HepG2 (cell line): ENCODE measurements at regions not wholly inside any gene's neighbourhood (a gene's known extent, or its start where the extent isn't known, plus 50 kb on each side); places are given as distances from the start of the nearest gene placed in this dataset.

Experiments used
- ATAC-seq: fragments of 200-7000 bp; cut with Tn5 transposase; 3 replicates; pipeline ENCODE4 v1.9.1; 2020; ENCODE audit warnings: mild to moderate bottlenecking, moderate library complexity
- BruUV-seq: library from RNA; stranded (reverse); fragments of 400-500 nt; replicated peaks from 2 replicates; lab custom pipeline; 2021; lab: Mats Ljungman, UMichigan
- CTCF ChIA-PET: fragments of 300-600 bp; formaldehyde crosslinking; extraction: SDS; loops from one replicate; lab custom pipeline; 2021; ENCODE audit warnings: low total read pairs, inconsistent platforms, low intra/inter-chr PET ratio; lab: Yijun Ruan, JAX
- POLR2A ChIA-PET: fragments of 350-600 bp; sonication (Branson Sonifier 250); formaldehyde crosslinking; loops from one replicate; lab custom pipeline; 2020; ENCODE audit warnings: antibody characterized with exemption, inconsistent platforms; lab: Yijun Ruan, JAX
- DNase-seq: peaks from one replicate; pipeline ENCODE4 v3.0.0-alpha.2; 2015; ENCODE audit warnings: low spot score
- FAIRE-seq: peaks from 3 replicates; lab custom pipeline; 2011; peaks lifted over from hg19 to GRCh38; lab: Jason Lieb, UNC
- H2AFZ ChIP-seq: one replicate; pipeline ENCODE4 v1.6.1; 2011; ENCODE audit warnings: low read length, inconsistent platforms
- H3K27ac ChIP-seq: fragments of 300-600 bp; 3 replicates; pipeline ENCODE4 v1.8.0; 2011; ENCODE audit warnings: mixed run types, mild to moderate bottlenecking, mixed read lengths, low read length, inconsistent platforms; ENCODE audit not compliant: insufficient read depth; ENCODE audit errors: extremely low read length
- H3K27me3 ChIP-seq, 2 experiments: fragments of 200-600 bp in 1 of 2; 2 replicates in 1 of 2; 3 replicates in 1 of 2; pipeline versions ENCODE4 v1.6.0 to v1.8.0; 2011; ENCODE audit warnings: low read length in 2 of 2, mild to moderate bottlenecking in 2 of 2, moderate library complexity in 2 of 2, inconsistent platforms in 1 of 2; ENCODE audit not compliant: insufficient read depth in 2 of 2, control insufficient read depth in 1 of 2
- H3K36me3 ChIP-seq, 2 experiments: fragments of 200-600 bp in 1 of 2; replicated peaks in 1 of 2; 2 replicates in 1 of 2; 3 replicates in 1 of 2; pipeline versions ENCODE4 v1.5.1 to v1.8.0; 2011; ENCODE audit warnings: low read length in 2 of 2, inconsistent platforms in 1 of 2; ENCODE audit not compliant: insufficient read depth in 2 of 2, control insufficient read depth in 1 of 2
- H3K4me1 ChIP-seq: 2 replicates; pipeline ENCODE4 v1.5.1; 2012; ENCODE audit warnings: low read length, inconsistent platforms; ENCODE audit not compliant: insufficient read depth
- H3K4me2 ChIP-seq: 2 replicates; pipeline ENCODE4 v1.6.0; 2011; ENCODE audit warnings: low read depth, low read length, inconsistent platforms
- H3K4me3 ChIP-seq, 3 experiments: fragments of 200-600 bp in 1 of 3; sonication (generic), shearing (Covaris generic) in 1 of 3; replicated peaks in 1 of 3; 2 replicates each; pipeline ENCODE4 v1.5.1; 2011 to 2016; ENCODE audit warnings: low read length in 3 of 3, inconsistent platforms in 2 of 3, low read depth in 2 of 3, mild to moderate bottlenecking in 2 of 3, control low read depth in 1 of 3, mixed read lengths in 1 of 3; ENCODE audit not compliant: insufficient read depth in 1 of 3
- H3K79me2 ChIP-seq: one replicate; pipeline ENCODE4 v1.6.1; 2011; ENCODE audit warnings: low read length, inconsistent platforms; ENCODE audit not compliant: insufficient read depth
- H3K9ac ChIP-seq: 2 replicates; pipeline ENCODE4 v1.6.0; 2011; ENCODE audit warnings: mild to moderate bottlenecking, low read depth, low read length, inconsistent platforms; ENCODE audit not compliant: insufficient read depth
- H3K9me3 ChIP-seq: 2 replicates; pipeline ENCODE4 v1.5.1; 2012; ENCODE audit warnings: mild to moderate bottlenecking, low read length
- H4K20me1 ChIP-seq: 2 replicates; pipeline ENCODE4 v1.6.0; 2011; ENCODE audit warnings: inconsistent platforms, mild to moderate bottlenecking, low read length, moderate library complexity; ENCODE audit not compliant: insufficient read depth
- KDM2A ChIP-seq: sonication (generic); formaldehyde crosslinking; IDR thresholded peaks from 2 replicates; pipeline ENCODE4 v1.4.0; 2020; ENCODE audit warnings: low read depth, missing genetic modification reagents, borderline replicate concordance
- MAZ ChIP-seq, 2 experiments: sonication (generic) in 1 of 2; formaldehyde crosslinking in 1 of 2; IDR thresholded peaks; 2 replicates each; pipeline versions ENCODE4 v1.5.0 to v1.6.1; 2012 to 2020; ENCODE audit warnings: low read depth in 2 of 2, mild to moderate bottlenecking in 2 of 2, borderline replicate concordance in 1 of 2, improper control_type of control experiment in 1 of 2, low read length in 1 of 2, missing genetic modification reagents in 1 of 2, moderate library complexity in 1 of 2
- MLLT10 ChIP-seq: sonication (generic); formaldehyde crosslinking; IDR thresholded peaks from 2 replicates; pipeline ENCODE4 v1.4.0; 2020; ENCODE audit warnings: missing genetic modification reagents
- NPAS2 ChIP-seq: sonication (generic); formaldehyde crosslinking; IDR thresholded peaks from 2 replicates; pipeline ENCODE4 v1.8.0; 2022; ENCODE audit warnings: mild to moderate bottlenecking, missing genetic modification reagents, borderline replicate concordance
- SMARCE1 ChIP-seq: fragments of 450-650 bp; IDR thresholded peaks from 2 replicates; pipeline ENCODE4 v1.6.1; 2017; ENCODE audit warnings: borderline replicate concordance
- ZBTB7A ChIP-seq: sonication (generic); formaldehyde crosslinking; IDR thresholded peaks from 2 replicates; pipeline ENCODE4 v1.8.0; 2022; ENCODE audit warnings: mild to moderate bottlenecking, missing genetic modification reagents
- ZNF180 ChIP-seq: sonication (generic); formaldehyde crosslinking; IDR thresholded peaks from 2 replicates; pipeline ENCODE4 v1.4.0; 2020; ENCODE audit warnings: low read depth, missing genetic modification reagents, borderline replicate concordance
- ZNF329 ChIP-seq: sonication (generic); formaldehyde crosslinking; IDR thresholded peaks from 2 replicates; pipeline ENCODE4 v1.9.0; 2021; ENCODE audit warnings: low read depth, mild to moderate bottlenecking, missing genetic modification reagents
- ZNF619 ChIP-seq: sonication (generic); formaldehyde crosslinking; IDR thresholded peaks from 2 replicates; pipeline ENCODE4 v1.4.0; 2020; ENCODE audit warnings: mild to moderate bottlenecking, missing genetic modification reagents
- ZNF670 ChIP-seq: sonication (generic); formaldehyde crosslinking; IDR thresholded peaks from 2 replicates; pipeline ENCODE4 v1.8.0; 2022; ENCODE audit warnings: mild to moderate bottlenecking, missing genetic modification reagents, borderline replicate concordance
- ZNF703 ChIP-seq: sonication (generic); formaldehyde crosslinking; IDR thresholded peaks from 2 replicates; pipeline ENCODE4 v1.5.1; 2020; ENCODE audit warnings: missing genetic modification reagents, mild to moderate bottlenecking, moderate library complexity, borderline replicate concordance
- WGBS: methylation state at CpG from one replicate; pipeline ENCODE4 v1.1.6; 2017; ENCODE audit warnings: low lambda C conversion rate; 5-methylcytosine and 5-hydroxymethylcytosine counted together
- in situ Hi-C: cut with HindIII; loops from 2 replicates; pipeline ENCODE4 v1.10.0; 2017; ENCODE audit warnings: low pct_unique_long_range_greater_than_20kb; ENCODE audit not compliant: extremely low pct_ligation_motif_present
- intact Hi-C: fragments of 100-400 bp; cut with micrococcal nuclease; formaldehyde crosslinking; loops from one replicate; pipeline ENCODE4 v1.10.0; 2022; ENCODE audit not compliant: unreplicated experiment
- TF ChIP-seq, protein P1 (sequence below): sonication (generic); formaldehyde crosslinking; IDR thresholded peaks from 2 replicates; pipeline ENCODE4 v1.4.0; 2020; ENCODE audit warnings: missing genetic modification reagents, mild to moderate bottlenecking, borderline replicate concordance
- TF ChIP-seq, protein P2 (sequence below), 2 experiments: fragments of 450-650 bp in 1 of 2; sonication (generic) in 1 of 2; formaldehyde crosslinking in 1 of 2; IDR thresholded peaks; 2 replicates each; pipeline versions ENCODE4 v1.6.1 to v1.8.0; 2016 to 2022; ENCODE audit warnings: antibody characterized with exemption in 1 of 2, mild to moderate bottlenecking in 1 of 2, missing genetic modification reagents in 1 of 2

DNA sequence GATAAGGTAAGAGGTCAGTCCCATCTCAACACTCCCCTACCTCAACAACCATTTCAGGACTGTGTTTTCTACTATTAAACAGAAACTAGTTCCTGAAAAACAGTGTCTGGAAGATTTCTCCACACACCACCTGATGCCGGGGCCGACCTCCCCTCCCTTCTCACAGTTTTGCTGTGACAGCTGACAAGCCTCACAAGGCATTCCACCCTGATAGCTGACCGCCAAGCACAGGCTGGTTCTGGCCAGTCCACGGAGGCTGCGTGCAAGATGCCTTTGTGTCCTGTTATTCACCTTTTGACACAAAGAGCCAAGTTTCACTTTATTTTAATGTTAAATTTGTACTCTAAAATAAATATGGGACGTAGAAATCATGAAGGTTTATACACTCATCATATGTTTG, 758.6 kb downstream of the PDHA2 start:
- H3K36me3 ChIP-seq: no peaks in the 10 kb centered on the region
- no peak overlapping the region for H2AFZ ChIP-seq
- H4K20me1 ChIP-seq: no peaks in the 10 kb centered on the region
- no peak overlapping the region for H3K9ac ChIP-seq
- H3K4me3 ChIP-seq: no peak overlapping the region
- FAIRE-seq: no peak
- in situ Hi-C loops: no loop called here
- H3K9me3 ChIP-seq: no peaks in the 10 kb centered on the region
- POLR2A ChIA-PET: no interaction called here
- no peaks in the 10 kb centered on the region for H3K27me3 ChIP-seq
- no peak overlapping the region for H3K4me2 ChIP-seq
- intact Hi-C loops: no loop called here
- 6% methylated on average over 6 of the region's 6 CpGs for WGBS
- no peaks in the 10 kb centered on the region for H3K79me2 ChIP-seq
- no peak for DNase-seq
- CTCF ChIA-PET: no interaction called here
- no peak overlapping the region for H3K27ac ChIP-seq
- no peak for ATAC-seq
- TF ChIP-seq ZNF670 (no peak), ZNF329 (CRISPR knock-in tag) (no peak), MLLT10 (CRISPR knock-in tag) (no peak), NPAS2 (CRISPR knock-in tag) (no peak), KDM2A (CRISPR knock-in tag) (no peak), ZNF703 (CRISPR knock-in tag) (no peak), ZBTB7A (CRISPR knock-in tag) (no peak), ZNF180 (no peak), SMARCE1 (no peak), MAZ (IDR thresholded peaks at IDR 0.05; ENCODE audit: borderline replicate concordance, low read depth, low read length) (no peak), MAZ (CRISPR knock-in tag; IDR thresholded peaks at IDR 0.05; ENCODE audit: low read depth) (no peak), ZNF619 (CRISPR knock-in tag) (no peak)
- TF ChIP-seq, protein P1, sequence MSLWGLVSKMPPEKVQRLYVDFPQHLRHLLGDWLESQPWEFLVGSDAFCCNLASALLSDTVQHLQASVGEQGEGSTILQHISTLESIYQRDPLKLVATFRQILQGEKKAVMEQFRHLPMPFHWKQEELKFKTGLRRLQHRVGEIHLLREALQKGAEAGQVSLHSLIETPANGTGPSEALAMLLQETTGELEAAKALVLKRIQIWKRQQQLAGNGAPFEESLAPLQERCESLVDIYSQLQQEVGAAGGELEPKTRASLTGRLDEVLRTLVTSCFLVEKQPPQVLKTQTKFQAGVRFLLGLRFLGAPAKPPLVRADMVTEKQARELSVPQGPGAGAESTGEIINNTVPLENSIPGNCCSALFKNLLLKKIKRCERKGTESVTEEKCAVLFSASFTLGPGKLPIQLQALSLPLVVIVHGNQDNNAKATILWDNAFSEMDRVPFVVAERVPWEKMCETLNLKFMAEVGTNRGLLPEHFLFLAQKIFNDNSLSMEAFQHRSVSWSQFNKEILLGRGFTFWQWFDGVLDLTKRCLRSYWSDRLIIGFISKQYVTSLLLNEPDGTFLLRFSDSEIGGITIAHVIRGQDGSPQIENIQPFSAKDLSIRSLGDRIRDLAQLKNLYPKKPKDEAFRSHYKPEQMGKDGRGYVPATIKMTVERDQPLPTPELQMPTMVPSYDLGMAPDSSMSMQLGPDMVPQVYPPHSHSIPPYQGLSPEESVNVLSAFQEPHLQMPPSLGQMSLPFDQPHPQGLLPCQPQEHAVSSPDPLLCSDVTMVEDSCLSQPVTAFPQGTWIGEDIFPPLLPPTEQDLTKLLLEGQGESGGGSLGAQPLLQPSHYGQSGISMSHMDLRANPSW (CRISPR knock-in tag): no peak
- TF ChIP-seq, protein P2, sequence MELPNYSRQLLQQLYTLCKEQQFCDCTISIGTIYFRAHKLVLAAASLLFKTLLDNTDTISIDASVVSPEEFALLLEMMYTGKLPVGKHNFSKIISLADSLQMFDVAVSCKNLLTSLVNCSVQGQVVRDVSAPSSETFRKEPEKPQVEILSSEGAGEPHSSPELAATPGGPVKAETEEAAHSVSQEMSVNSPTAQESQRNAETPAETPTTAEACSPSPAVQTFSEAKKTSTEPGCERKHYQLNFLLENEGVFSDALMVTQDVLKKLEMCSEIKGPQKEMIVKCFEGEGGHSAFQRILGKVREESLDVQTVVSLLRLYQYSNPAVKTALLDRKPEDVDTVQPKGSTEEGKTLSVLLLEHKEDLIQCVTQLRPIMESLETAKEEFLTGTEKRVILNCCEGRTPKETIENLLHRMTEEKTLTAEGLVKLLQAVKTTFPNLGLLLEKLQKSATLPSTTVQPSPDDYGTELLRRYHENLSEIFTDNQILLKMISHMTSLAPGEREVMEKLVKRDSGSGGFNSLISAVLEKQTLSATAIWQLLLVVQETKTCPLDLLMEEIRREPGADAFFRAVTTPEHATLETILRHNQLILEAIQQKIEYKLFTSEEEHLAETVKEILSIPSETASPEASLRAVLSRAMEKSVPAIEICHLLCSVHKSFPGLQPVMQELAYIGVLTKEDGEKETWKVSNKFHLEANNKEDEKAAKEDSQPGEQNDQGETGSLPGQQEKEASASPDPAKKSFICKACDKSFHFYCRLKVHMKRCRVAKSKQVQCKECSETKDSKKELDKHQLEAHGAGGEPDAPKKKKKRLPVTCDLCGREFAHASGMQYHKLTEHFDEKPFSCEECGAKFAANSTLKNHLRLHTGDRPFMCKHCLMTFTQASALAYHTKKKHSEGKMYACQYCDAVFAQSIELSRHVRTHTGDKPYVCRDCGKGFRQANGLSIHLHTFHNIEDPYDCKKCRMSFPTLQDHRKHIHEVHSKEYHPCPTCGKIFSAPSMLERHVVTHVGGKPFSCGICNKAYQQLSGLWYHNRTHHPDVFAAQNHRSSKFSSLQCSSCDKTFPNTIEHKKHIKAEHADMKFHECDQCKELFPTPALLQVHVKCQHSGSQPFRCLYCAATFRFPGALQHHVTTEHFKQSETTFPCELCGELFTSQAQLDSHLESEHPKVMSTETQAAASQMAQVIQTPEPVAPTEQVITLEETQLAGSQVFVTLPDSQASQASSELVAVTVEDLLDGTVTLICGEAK (IDR thresholded peaks at IDR 0.05): no peak
- TF ChIP-seq, protein P2 (CRISPR knock-in tag; IDR thresholded peaks at IDR 0.05): no peak
- TF ChIP-seq, all 625 proteins: peak for 0
- BruUV-seq: no TSS peak
- peaks cover 4% of the 10 kb centered on the region; the same call in 1 of the 2 replicates for H3K4me1 ChIP-seq
